Progenitor cell of endocrine pancreas (in vitro differentiated cells): ENCODE measurements at regions not wholly inside any gene's neighbourhood (a gene's known extent, or its start where the extent isn't known, plus 50 kb on each side); places are given as distances from the start of the nearest gene placed in this dataset.

Experiments
- DNase-seq: peaks from one replicate; pipeline ENCODE4 v3.0.0; 2021; ENCODE audit warnings: low spot score; ENCODE audit not compliant: unreplicated experiment
- H3K27ac Mint-ChIP-seq: 2 replicates; pipeline ENCODE4 v1.8.0; 2021; ENCODE audit warnings: mild to moderate bottlenecking, moderate library complexity, mixed read lengths
- H3K27me3 Mint-ChIP-seq: 2 replicates; pipeline ENCODE4 v1.8.0; 2021; ENCODE audit warnings: mixed read lengths
- H3K36me3 Mint-ChIP-seq: 2 replicates; pipeline ENCODE4 v1.8.0; 2022; ENCODE audit warnings: mixed read lengths; ENCODE audit not compliant: insufficient read depth
- H3K4me1 Mint-ChIP-seq: 2 replicates; pipeline ENCODE4 v1.8.0; 2021; ENCODE audit warnings: low read depth, mixed read lengths
- H3K4me3 Mint-ChIP-seq: 2 replicates; pipeline ENCODE4 v1.8.0; 2021; ENCODE audit warnings: low read depth, mild to moderate bottlenecking, moderate library complexity, mixed read lengths
- H3K9me3 Mint-ChIP-seq: 2 replicates; pipeline ENCODE4 v1.8.0; 2021; ENCODE audit warnings: low read depth, mixed read lengths
- TF ChIP-seq, protein P1 (sequence below): fragments of 200-600 bp; sonication (generic); IDR thresholded peaks from one replicate; pipeline ENCODE4 v1.5.0; 2021; ENCODE audit warnings: antibody characterized with exemption, mild to moderate bottlenecking; ENCODE audit not compliant: unreplicated experiment

DNA sequence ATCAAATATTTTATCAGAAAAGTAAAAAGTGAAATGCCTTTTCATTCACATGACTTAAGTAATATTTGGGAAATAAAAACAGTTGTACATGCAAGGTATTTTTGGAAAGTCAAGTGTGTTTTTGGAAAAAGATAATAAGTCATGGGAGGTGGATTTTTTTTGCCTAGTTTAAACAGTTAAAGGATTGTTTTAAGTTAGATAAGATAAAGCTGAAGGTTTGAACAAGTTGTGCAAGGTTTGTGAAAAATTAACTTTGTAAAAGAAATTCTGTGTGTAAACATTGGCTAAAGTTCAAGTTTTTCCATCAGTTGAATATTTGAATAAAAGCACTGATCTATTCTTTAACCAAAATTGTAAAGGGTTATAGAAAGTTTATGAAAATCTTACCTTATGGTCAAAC lies 207.9 kb upstream of the RGPD4 start:
- H3K27me3 Mint-ChIP-seq = no peaks in the 10 kb centered on the region
- H3K9me3 Mint-ChIP-seq = peaks cover 31% of the 10 kb centered on the region
- H3K4me3 Mint-ChIP-seq = no peak overlapping the region
- TF ChIP-seq, protein P1, sequence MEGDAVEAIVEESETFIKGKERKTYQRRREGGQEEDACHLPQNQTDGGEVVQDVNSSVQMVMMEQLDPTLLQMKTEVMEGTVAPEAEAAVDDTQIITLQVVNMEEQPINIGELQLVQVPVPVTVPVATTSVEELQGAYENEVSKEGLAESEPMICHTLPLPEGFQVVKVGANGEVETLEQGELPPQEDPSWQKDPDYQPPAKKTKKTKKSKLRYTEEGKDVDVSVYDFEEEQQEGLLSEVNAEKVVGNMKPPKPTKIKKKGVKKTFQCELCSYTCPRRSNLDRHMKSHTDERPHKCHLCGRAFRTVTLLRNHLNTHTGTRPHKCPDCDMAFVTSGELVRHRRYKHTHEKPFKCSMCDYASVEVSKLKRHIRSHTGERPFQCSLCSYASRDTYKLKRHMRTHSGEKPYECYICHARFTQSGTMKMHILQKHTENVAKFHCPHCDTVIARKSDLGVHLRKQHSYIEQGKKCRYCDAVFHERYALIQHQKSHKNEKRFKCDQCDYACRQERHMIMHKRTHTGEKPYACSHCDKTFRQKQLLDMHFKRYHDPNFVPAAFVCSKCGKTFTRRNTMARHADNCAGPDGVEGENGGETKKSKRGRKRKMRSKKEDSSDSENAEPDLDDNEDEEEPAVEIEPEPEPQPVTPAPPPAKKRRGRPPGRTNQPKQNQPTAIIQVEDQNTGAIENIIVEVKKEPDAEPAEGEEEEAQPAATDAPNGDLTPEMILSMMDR = no peak
- DNase-seq = no peak
- no peak overlapping the region for H3K27ac Mint-ChIP-seq
- no peaks in the 10 kb centered on the region for H3K4me1 Mint-ChIP-seq
- H3K36me3 Mint-ChIP-seq = peaks cover 4% of the 10 kb centered on the region

- H3K4me1 Mint-ChIP-seq = no peaks in the 10 kb centered on the region
- H3K27me3 Mint-ChIP-seq = no peaks in the 10 kb centered on the region
- peaks cover 4% of the 10 kb centered on the region for H3K36me3 Mint-ChIP-seq
- no peak overlapping the region for H3K27ac Mint-ChIP-seq
- TF ChIP-seq, protein P1 = no peak
- H3K9me3 Mint-ChIP-seq = peaks cover 33% of the 10 kb centered on the region
- no peak for DNase-seq
- no peak overlapping the region for H3K4me3 Mint-ChIP-seq
Measured at GRCh38 chr2:107621186-107622165, 205.2 kb upstream of the RGPD4 start.

- no peaks in the 10 kb centered on the region for H3K27me3 Mint-ChIP-seq
- TF ChIP-seq, protein P1 = no peak
- no peak overlapping the region for H3K27ac Mint-ChIP-seq
- H3K36me3 Mint-ChIP-seq = peaks cover 4% of the 10 kb centered on the region
- H3K4me1 Mint-ChIP-seq = no peaks in the 10 kb centered on the region
- no peak overlapping the region for H3K4me3 Mint-ChIP-seq
- no peak for DNase-seq
- H3K9me3 Mint-ChIP-seq = peaks cover 29% of the 10 kb centered on the region
Measured at GRCh38 chr2:107622741-107623310, 203.9 kb upstream of the RGPD4 start.

DNA sequence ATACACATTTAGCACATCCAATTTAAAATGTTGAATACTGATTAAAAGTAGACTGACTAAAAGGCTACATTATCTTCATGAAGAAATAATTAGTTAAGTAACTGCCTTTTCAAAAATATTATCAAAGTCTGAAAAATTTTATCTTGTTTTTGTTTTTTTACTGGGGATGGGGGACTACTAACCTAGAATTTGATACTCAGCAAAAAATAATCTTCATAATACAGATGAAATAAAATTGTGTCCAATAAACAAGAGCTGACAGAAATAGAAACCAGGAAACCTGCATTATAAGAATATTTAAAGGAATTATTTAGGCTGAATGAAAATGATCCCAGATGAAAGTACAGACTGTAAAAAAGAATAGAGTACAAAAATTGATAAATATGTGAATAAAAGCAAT lies 200.7 kb upstream of the RGPD4 start:
- no peak for DNase-seq
- peaks cover 27% of the 10 kb centered on the region for H3K9me3 Mint-ChIP-seq
- H3K4me3 Mint-ChIP-seq = no peak overlapping the region
- H3K27me3 Mint-ChIP-seq = no peaks in the 10 kb centered on the region
- TF ChIP-seq, protein P1 = no peak
- no peaks in the 10 kb centered on the region for H3K4me1 Mint-ChIP-seq
- H3K27ac Mint-ChIP-seq = no peak overlapping the region
- no peaks in the 10 kb centered on the region for H3K36me3 Mint-ChIP-seq

- Mint-ChIP-seq H3K9me3 (peaks cover 25% of the 10 kb centered on the region), H3K27me3 (no peaks in the 10 kb centered on the region), H3K4me1 (no peaks in the 10 kb centered on the region), H3K4me3 (no peak overlapping the region), H3K27ac (no peak overlapping the region), H3K36me3 (no peaks in the 10 kb centered on the region)
- TF ChIP-seq, protein P1 = no peak
- no peak for DNase-seq
Measured at GRCh38 chr2:107627164-107627563, 199.5 kb upstream of the RGPD4 start.
